ENCODE measurements at regions not wholly inside any gene's neighbourhood (a gene's known extent, or its start where the extent isn't known, plus 50 kb on each side); places are given as distances from the start of the nearest gene placed in this dataset.

DNA sequence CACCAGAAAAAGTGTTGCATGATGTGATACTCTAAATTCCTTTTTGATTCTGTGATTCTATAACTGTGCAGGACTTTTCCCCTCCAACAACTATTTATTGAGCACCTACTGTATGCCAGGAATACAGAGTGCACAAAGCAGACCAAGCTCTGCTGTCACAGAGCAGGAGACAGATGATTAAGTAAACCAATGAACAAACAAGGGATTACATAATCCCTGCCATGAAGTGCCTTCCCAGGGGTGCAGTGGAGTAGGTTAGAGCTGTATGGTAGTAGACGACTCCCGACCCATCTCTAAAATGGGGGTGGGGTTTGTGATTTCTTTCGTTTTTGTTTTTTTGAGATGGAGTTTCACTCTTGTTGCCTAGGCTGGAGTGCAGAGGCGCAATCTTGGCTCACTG, 213.9 kb downstream of the TBX5 start:
- Histone ChIP-seq H3K4me1 (replicated peaks) (no peaks in the 10 kb centered on the region), H3K27ac (no peak overlapping the region), H3K4me3 (no peak overlapping the region), H3K36me3 (no peaks in the 10 kb centered on the region), H3K27me3 (replicated peaks; ENCODE audit: insufficient read depth) (peaks cover 2% of the 10 kb centered on the region), H3K9me3 (no peaks in the 10 kb centered on the region)
- intact Hi-C loops (cut with DNase I): no loop called here
- 76% methylated on average over 4 of the region's 4 CpGs for WGBS
- TF ChIP-seq POLR2AphosphoS5 (IDR thresholded peaks at IDR 0.05) (no peak), CTCF (IDR thresholded peaks at IDR 0.05) (no peak), POLR2A (IDR thresholded peaks at IDR 0.05) (no peak)
- DNase-seq (ENCODE audit: low spot score): no peak

DNA sequence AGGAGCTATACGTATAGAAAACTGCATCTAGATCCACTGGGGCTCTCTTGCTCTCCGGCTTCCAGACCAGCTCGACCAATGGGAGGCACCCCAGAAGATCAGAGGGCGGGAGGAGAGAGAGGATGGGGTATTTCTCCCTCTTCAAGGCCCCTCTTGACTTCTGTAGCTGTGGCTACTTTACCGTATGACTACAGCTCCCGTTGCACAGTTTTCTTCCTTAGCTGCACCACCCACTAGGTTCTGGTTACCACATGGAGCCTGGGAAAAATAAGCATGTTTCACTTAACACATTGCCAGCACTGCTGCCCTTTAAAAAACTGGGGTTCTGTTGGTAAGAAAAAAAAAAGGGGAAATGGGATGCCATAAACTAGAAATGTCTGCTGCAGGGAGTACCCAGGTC, 214.4 kb downstream of the TBX5 start:
- H3K9me3 ChIP-seq: no peaks in the 10 kb centered on the region
- H3K4me1 ChIP-seq (replicated peaks): no peaks in the 10 kb centered on the region
- no peak for DNase-seq (ENCODE audit: low spot score)
- H3K27ac ChIP-seq: no peak overlapping the region
- no peak for TF ChIP-seq CTCF (IDR thresholded peaks at IDR 0.05)
- TF ChIP-seq POLR2A (IDR thresholded peaks at IDR 0.05): no peak
- TF ChIP-seq POLR2AphosphoS5 (IDR thresholded peaks at IDR 0.05): no peak
- WGBS: 52% methylated on average over 6 of the region's 6 CpGs
- intact Hi-C loops (cut with DNase I): no loop called here
- H3K36me3 ChIP-seq: no peaks in the 10 kb centered on the region
- H3K27me3 ChIP-seq (replicated peaks; ENCODE audit: insufficient read depth): peaks cover 2% of the 10 kb centered on the region
- H3K4me3 ChIP-seq: no peak overlapping the region

- no peaks in the 10 kb centered on the region for H3K36me3 ChIP-seq
- no peaks in the 10 kb centered on the region for H3K4me1 ChIP-seq (replicated peaks)
- WGBS: 78% methylated on average over 2 of the region's 2 CpGs
- peaks cover 2% of the 10 kb centered on the region for H3K27me3 ChIP-seq (replicated peaks; ENCODE audit: insufficient read depth)
- TF ChIP-seq POLR2A (IDR thresholded peaks at IDR 0.05): no peak
- no peak for TF ChIP-seq CTCF (IDR thresholded peaks at IDR 0.05)
- no peak for TF ChIP-seq POLR2AphosphoS5 (IDR thresholded peaks at IDR 0.05)
- H3K4me3 ChIP-seq: no peak overlapping the region
- intact Hi-C loops (cut with DNase I): no loop called here
- no peak overlapping the region for H3K27ac ChIP-seq
- DNase-seq (ENCODE audit: low spot score): no peak
- H3K9me3 ChIP-seq: no peaks in the 10 kb centered on the region
Measured at GRCh38 chr12:114190971-114191370, 215.0 kb downstream of the TBX5 start.

- no peak overlapping the region for H3K27ac ChIP-seq
- TF ChIP-seq CTCF (IDR thresholded peaks at IDR 0.05) (no peak), POLR2A (IDR thresholded peaks at IDR 0.05) (no peak), POLR2AphosphoS5 (IDR thresholded peaks at IDR 0.05) (no peak)
- no peaks in the 10 kb centered on the region for H3K4me1 ChIP-seq (replicated peaks)
- H3K4me3 ChIP-seq: no peak overlapping the region
- intact Hi-C loops (cut with DNase I): no loop called here
- H3K36me3 ChIP-seq: no peaks in the 10 kb centered on the region
- H3K27me3 ChIP-seq (replicated peaks; ENCODE audit: insufficient read depth): peaks cover 2% of the 10 kb centered on the region
- no peak for DNase-seq (ENCODE audit: low spot score)
- H3K9me3 ChIP-seq: no peaks in the 10 kb centered on the region
- WGBS: 92% methylated on average over 4 of the region's 4 CpGs
Measured at GRCh38 chr12:114189266-114189665, 216.7 kb downstream of the TBX5 start.

DNA sequence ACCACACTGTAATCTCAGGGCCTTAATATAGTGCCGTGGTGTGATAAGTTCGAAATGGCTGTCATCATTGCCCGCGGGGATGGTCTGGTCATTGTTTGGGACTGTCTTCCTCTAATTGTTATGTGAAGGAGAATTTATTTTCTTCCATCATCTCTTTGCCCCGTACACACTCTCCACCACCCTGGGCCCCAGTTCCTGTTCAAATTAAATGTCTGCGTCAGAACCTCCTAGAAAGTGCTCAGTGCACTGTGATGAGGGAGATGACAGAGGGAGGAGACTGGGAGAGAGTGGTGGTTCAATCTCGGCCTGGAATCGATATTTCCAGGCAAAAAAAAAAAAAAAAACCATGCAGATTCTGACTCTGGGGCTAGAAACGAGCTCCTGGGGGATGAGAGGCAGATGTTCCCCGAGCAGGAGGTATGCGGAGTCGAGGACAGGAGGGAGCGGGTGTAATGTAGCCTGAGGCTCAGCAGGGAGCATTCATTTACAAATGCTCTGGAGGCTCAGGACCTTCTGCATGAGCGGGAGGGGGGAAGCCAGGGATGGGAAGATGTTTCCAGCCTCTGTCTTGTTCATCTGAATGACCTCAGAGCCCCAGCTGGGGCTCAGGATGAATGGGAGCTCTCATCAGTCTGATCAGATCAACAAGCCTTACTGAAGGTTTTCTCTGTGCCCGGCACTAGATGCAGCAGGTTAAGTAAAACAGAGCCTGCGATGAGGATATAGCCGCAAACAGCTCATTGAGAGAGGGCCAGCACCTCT, 219.5 kb downstream of the TBX5 start:
- Histone ChIP-seq H3K36me3 (no peaks in the 10 kb centered on the region), H3K27ac (no peak overlapping the region), H3K27me3 (replicated peaks; ENCODE audit: insufficient read depth) (peaks cover 2% of the 10 kb centered on the region), H3K4me3 (no peak overlapping the region), H3K9me3 (no peaks in the 10 kb centered on the region), H3K4me1 (replicated peaks) (no peaks in the 10 kb centered on the region)
- intact Hi-C loops (cut with DNase I): no loop called here
- 42% methylated on average over 17 of the region's 17 CpGs for whole genome bisulfite sequencing
- DNase-seq (ENCODE audit: low spot score): no peak
- TF ChIP-seq POLR2AphosphoS5 (IDR thresholded peaks at IDR 0.05) (no peak), POLR2A (IDR thresholded peaks at IDR 0.05) (no peak), CTCF (IDR thresholded peaks at IDR 0.05) (no peak)

All from prostate gland (tissue), 2 donors.